NCI-H345 treated with DMSO at 0.1 percent for 48 hours (cell line): ENCODE measurements at regions not wholly inside any gene's neighbourhood (a gene's known extent, or its start where the extent isn't known, plus 50 kb on each side); places are given as distances from the start of the nearest gene placed in this dataset.
A peak's percentile ranks its signal among the peaks of the same experiment; 100 is the strongest.
"Not testable (repeated sequence)": the region's sequence is repeated elsewhere in the genome, so short reads cannot be mapped to it uniquely, and the experiment has no call there.

Experiments
- DNase-seq: peaks from one replicate; lab custom pipeline; 2025; ENCODE audit not compliant: unreplicated experiment; lab: John Stamatoyannopoulos, UW

DNA sequence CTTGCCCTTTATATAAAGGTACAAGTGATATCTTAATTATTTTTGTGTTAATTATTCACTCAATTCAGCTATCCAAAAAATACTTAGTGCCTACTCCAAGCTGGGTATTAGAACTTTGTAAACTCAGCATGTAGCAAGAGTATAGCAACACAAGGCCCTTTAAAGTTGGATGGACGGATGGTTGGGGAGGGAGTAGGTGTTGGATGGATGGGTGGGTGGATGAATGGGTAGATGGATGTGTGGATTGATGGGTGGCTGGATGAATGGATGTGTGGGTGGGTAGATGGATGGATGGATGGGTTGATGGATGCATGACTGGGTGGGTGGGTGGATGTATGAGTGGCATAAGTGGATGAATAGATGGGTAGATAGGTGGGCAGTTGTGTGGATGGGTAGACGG, 211.5 kb downstream of the BANP start:
- DNase-seq, result not testable (repeated sequence)

DNA sequence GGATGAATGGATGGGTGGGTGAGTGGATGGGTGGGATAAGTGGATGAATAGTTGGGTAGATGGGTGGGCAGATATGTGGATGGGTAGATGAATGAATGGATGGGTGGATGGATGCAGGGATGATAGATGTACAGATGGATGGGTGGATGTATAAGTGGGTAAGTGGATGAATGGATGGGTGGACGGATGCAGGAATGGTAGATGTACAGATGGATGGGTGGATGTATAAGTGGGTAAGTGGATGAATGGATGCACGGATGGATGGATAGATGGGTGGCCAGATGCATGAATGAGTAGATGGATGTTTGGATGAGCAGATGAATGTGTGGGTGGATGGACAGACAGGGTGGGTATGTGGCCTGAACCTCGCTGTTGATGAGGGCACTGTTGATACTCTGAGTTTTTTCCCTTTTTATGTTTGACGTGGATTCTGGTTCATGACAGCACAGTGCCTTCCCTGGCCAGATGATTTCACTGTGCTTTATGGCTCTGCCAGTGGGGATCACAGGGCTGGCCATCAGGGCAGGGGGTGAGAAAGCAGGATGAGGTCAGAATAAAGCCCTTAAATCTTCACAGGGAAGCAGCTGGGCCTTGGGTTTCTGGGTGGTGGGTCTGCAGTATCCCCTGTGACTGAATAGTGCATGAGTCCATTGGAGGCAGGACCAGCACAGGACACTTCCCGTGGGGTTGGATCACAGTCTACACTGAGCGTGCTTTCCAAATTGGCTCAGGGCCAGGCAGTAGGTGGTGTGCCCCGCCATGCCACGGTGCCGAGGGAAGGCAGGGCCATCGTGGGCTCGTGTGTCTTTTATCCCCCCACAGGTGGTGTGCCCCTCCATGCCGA, 213.2 kb downstream of the BANP start:
- not testable (repeated sequence) for DNase-seq

DNA sequence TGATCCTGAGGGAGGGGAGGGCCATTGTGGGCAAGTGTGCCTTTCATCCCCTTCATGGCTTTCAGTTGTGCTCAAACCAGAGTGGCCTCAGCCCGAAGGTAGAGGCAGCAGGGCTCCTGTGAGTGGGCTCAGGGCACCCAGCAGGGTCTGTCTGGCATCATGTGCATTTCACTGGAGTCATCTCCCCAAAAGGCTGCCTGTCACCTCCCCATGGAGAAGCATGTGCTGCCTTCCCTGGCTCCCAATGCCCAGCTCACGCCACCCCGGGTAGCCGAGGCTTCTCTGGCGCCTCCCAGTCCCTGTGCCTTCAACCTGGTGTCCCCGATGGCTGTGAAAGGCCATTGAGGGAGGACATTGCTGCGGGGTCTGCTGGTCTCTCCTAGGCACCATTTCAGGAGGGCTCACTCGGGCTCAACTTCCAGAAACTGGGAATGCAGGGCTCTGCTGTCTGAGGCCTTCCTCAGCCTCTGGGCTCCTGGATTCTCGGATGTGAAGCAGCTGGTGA, 213.9 kb downstream of the BANP start:
- not testable (repeated sequence) for DNase-seq

DNA sequence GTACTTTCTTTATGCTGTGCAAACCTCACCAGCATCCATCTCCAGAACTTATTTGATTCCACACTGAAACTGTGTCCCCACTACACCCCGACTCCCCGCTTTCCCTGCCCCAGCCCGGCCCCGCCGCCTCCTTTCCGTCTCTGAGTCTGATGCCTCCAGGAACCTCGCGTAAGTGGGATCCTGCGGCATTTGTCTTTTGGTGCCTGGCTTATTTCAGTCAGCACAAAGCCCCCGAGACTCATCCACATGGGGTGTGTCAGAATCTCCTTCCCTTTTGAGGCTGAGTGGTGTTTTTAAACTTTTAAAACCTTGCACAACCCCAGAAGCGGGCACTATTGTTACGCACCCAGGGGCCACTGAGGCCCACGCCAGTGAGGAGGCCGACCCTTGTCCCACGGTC, 214.4 kb downstream of the BANP start:
- DNase-seq, result not testable (repeated sequence)

DNA sequence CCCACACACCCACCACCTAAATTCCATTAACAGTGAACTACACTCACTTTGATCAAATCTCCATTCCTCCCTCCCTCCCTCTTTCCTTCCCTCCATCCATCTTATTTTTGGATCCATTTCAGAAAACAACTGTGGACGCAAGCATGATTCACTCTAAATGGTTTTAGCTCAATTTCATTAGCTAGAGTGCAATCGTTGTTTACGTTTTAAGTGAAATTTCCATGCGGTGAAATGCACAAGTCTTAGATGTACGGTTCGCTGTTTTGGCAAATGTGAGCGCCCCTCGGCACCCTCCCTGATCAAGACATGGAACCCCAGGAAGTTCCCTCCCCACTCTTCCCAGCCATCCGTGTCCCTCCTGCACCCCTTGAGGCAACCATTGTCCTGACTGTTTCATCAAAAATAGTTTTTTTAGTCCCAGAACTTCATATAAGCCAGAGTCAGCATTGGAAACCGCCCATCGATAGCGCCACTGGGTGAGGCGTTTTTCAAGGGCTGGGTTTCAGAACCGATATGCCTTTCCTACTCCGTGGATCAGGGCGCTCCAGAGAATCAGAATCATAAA, 215.1 kb downstream of the BANP start:
- not testable (repeated sequence) for DNase-seq

DNA sequence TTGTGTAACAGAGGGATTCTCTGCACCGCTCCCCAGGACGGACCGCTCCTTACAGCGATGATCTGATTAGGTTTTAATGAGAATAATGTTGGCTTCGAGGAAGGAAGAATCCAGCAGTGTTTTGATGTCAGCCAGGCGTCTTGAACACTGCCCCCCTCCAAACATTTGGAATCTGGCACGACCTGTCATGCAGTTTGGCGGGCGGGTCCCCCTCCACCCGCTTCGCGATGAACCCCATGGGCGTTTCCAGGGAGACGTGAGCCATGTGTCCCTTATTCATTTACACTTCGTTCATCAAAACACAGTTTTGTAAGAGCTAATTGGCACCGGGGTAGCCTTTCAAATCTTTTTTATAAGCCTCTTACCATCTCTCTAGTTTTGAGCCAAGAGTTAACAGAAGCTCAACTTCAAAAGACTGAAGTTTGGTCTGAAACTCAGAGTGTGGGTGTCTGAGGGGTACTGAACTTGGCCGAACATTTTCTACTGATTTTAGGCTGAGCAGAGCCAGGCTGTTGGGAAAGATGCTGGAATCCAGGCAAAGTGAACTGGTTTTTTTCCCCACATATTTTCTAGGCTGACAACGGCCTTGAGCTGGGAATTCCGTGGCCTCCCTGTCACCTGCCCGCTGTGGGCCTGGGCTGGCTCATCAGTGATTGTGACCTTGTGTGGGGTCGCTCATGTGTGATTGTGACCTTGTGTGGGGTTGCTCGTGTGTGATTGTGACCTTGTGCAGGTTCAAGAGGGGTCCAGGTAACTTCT, 214.8 kb upstream of the ZNF469 start:
- not testable (repeated sequence) for DNase-seq

DNA sequence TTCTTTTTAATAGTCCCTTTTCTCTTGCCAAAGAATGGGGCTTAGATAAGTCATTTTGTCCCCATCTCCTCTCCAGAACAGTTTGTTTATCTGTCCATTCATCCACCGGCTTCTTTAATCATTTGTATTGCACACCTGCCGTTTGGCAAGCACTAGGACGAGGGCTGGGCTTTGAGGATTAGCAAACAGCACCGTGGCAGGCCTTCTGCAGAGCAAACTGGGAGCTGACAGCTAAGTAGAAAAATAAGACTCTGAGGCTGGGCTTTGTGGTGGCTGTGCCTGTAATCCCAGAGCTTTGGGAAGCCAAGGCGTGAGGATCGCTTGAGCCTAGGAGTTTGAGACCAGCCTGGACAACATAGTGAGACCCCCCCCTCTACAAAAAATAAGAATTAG, 214.2 kb upstream of the ZNF469 start:
- peak; percentile 20 for DNase-seq

DNA sequence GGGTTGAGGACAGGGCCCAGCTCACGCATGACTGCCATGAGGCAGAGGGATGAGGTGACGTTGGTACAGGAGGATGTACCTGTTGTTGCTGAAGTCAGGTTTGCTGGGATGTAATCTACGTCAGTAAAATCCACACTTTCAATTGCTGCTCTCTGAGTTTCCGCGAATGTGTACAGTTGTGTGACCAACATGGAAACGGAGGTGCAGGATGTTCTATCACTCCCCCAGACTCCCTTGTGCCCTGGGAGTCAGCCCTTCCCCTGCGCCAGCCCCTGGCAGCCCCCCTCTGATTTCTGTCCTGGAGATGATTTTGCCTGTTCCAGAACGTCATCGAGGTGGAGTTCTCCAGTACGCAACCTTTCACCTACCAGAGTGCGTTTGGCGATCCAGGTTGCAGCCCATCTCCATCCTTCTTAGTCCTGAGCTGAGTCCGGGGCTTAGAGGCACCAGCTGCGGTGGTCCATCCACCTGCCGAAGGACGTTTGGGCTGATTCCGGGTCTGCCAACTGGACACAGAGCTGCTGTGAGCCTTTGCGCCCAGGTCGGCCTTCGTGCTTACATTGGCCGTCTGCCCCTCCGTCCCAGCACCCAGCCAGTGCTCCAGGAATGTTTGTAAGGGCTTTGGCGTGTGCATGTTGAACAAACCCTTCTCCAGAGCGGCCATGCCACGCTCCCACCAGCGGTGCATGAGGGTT, 213.5 kb upstream of the ZNF469 start:
- DNase-seq, result not testable (repeated sequence)

DNA sequence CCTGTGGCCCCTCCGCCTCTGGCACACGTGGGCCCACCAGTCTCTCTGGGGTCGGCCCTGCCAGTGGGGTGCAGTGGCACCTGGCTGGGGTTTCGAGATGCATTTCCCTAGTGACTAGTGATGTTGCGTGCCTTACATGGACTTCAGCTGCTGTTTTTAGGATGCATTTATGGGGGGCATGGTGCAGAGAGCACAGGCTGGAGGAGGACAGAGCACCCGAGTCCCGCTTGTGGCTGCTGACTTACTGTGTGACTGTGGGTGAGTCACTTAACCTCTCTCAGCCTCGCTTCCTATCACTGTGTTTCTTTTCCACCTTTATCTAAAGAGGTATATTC, 213.0 kb upstream of the ZNF469 start:
- DNase-seq, result not testable (repeated sequence)

DNA sequence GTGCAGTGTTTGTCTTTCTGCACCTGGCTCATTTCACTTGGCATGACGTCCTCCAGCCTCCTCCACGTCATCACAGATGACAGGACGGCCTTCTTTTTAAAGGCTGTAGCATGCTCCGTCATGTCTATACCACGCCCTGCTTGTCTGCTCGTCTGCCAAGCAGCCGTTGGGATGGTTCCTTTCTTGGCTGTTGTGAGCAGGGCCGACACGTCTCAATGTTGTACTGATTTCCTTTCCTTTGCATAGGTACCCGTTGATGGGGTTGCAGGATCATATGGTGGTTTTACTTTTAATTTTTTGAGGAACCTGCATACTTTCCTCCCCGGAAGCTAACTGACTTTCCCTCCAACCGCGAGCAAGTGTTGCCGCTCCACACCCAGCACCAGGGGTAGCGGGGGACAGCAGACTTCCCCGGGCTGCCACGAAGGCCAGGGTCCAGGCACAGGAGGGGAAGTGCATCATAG, 212.2 kb upstream of the ZNF469 start:
- DNase-seq, result peak; percentile 3

DNA sequence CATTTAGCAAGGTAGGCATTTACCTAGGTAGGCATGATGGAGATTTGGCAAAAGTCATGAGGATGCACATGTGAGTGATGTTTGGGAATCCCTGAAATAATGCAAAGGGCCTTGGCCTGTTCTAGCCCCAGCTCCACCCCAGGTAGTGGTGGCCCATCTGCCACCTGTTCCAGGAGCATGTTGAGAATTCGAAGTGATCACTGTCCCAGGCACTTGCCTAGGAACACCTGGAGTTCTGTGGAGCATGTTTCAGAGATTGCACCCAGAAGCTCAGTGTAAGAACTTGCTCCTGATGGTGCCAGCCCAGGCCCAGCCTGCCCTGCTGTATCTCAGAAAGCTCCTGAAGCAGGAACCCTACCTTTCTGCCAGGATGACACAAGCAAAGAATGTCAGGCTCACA, 211.6 kb upstream of the ZNF469 start:
- not testable (repeated sequence) for DNase-seq

DNA sequence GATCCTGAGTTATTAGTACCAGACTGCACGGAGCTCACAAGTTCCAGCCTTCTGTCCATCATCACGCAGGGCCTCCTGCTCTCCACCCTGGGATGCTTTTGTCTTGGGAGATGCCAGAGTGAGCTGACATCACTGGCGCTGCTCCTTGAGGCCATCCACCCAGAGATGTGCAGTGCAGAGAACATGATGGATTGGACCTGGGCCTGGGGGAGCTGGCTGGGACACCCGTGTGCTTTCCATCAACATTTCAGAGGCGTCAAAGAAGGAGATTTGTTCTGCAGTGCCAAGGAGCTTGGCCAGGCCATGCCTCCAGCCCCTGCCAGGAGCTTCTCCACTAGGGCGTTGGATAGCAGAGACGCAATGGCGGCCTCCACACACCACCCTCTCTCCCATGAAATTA, 206.6 kb upstream of the ZNF469 start:
- DNase-seq, result not testable (repeated sequence)

DNA sequence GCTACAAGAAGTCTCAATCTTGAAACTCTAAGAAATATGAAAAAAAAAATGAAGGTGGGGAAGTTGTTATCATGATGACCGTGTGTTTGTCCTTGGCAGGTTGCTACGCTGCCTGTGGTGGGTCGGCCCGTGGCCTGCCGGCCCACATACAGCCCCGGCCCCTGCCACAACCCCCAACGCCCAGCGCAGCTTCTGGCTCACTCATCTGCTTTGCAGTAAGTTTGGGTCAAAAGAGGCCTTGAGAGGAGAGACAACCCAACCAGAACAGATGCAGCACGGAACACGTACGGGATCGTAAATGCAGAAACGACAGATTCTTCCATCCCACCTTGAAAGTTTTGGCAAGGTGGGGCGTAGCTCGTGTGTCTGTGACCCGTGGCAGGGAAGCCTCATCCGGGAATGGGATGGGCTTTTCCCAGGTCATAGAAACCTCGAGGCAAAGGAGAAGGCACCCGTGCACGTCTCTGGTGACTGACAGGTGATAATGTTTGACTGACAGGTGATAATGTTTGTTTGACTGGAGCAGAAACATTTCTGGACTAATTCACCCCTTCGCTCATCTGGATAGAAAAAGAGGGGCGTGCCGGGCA, 206.1 kb upstream of the ZNF469 start:
- DNase-seq, result not testable (repeated sequence)

DNA sequence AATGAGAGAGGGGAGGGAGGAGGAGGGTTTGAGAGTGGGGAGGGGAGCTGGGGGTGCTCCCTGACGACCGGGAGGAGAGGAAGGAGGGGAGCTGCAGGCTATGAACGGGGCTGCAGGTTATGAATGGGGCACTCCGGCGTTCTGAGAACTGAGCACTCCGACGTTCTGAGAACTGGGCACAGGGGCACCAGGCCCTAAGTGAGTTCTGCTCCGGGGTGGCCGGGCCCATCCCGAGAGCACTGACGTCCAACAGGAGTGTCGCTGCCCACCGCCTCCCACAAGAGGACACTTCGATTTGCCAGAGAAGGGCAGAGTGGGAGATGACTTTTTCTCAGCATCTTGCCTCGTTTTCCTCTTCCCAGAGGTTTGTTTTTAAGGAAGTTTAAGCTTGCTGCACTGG, 204.5 kb upstream of the ZNF469 start:
- DNase-seq, result not testable (repeated sequence)

DNA sequence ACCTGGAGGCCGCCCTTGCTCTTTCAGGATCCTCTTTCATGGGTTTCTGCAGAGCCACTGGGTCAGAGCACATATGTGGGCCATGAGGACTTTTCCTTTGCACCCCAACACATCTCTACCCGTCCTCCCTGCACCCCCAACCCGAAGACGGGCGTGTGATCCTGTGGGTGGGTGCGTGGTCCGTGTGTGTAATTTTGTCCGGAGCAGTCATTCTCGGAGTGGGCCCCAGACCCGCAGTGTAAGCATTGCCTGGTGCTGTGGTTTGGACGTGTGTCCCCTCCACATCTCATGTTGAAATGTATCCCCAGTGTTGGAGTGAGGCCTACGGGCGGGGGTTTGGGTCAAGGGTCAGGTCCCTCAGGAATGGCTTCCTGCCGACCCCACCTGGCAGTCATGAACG, 203.9 kb upstream of the ZNF469 start:
- not testable (repeated sequence) for DNase-seq

DNA sequence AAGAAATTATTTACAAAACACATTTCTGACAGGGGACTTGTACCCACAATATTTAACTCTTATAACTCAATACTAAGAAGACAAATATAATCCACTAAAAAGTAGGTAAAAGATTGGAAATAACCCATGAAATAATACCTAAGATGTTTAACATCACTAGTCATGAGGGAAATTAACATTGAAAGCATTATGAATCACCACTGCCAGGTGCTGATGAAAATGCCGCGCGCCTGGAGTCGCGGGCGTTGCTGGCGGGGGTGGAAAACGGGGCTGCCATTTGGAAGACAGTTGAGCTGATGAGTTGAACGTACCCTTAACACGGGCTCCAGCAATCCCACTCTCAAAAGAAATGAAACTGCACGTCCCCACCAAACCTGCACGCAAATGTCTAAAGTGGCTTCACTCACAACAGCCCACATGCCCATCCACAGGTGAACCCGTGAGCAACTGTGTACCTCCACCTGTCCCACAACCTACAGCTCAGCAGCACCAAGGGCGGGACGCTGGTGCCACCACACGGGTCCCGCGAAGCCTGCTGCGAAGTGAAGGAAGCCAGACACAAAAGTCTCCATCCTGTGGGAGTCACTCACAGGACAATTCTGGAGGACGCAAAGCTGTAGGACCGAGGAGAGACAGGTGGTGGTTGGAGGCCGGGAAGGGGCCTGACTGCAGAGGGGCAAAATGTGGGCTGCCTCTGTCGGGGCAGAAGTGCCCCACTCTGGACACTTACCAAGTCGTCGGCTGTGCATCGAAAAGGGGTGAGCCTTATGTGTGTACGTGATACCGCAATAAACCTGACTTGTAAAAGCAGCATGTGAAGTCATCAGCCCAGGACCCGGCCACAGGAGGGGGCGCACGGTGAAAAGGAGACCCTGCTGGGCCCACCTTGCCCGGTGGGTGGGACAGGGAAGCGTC, 199.5 kb upstream of the ZNF469 start:
- not testable (repeated sequence) for DNase-seq

DNA sequence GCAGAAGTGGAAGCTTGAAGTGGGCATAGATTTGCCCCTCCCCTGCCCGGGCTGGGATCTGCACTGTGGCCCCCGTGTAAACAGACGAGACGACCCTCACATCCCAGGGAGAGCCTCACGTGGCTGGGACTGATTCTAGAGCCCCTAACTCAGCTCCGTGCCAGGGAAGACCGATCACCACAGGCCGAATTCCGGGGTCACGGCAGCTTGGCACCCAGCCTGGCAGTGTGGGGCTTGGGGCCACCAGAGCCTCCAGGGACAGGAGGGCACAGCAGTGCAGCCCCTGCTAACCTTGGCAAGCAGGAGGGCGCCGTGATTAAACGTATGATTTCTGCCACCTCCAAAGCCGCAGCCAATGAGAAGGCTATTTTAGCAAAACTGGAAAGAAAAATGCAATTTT, 198.7 kb upstream of the ZNF469 start:
- DNase-seq, result not testable (repeated sequence)

DNA sequence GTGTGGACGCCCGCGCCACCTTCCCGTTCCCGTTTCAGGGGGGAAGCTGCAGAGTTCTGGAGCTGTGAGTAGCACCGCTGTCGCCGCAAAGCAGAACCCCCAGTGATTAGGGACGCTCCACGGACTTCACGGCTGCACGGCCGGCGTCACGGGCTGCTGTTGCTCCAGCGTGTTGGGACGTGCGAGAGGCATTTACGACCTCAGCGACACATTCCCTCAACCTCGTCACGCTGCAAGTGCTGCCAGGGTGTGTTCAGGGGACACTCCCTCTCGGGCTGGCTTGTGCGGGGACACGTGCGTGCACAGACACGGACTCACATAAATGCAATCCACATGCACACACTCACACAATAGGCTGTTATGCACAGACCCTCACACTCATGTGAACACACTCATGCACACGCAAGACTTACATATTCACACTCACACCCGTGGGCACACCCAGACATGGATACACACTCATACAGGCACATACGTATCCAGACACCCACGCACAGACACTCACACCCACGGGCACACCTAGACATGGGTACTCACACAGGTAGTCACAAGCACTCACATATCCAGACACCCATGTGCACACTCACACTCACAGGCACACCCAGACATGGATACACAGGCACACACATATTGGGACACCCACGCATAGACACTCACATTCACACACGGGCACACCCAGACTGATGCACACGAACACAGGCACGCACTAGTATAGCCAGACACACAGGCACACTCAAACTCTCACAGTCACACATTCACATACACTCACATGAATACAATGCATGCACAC, 198.0 kb upstream of the ZNF469 start:
- not testable (repeated sequence) for DNase-seq

DNA sequence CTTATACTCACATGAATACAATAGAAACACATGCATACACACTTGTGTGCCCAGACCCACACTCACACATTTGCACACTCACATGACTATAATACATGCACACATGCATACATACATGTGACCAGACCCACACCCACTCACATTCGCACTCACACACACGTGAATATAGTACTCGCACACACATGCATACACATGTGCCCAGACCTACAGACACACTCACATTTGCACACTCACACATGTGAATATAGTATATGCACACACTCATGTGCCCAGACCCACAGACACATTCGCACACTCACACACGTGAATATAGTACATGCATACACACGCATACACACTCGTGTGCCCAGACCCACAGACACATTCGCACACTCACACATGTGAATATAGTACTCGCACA, 197.4 kb upstream of the ZNF469 start:
- DNase-seq, result not testable (repeated sequence)
